Choroid plexus epithelial cell (primary cell): ENCODE measurements at regions not wholly inside any gene's neighbourhood (a gene's known extent, or its start where the extent isn't known, plus 50 kb on each side); places are given as distances from the start of the nearest gene placed in this dataset.

ENCODE experiments used
- DNase-seq: peaks from one replicate; pipeline ENCODE4 v3.0.0-alpha.2; 2010; ENCODE audit warnings: low read depth
- H3K4me3 ChIP-seq: 2 replicates; pipeline ENCODE4 v1.5.1; 2011; ENCODE audit warnings: low read depth, mild to moderate bottlenecking, control low read depth, low read length, moderate library complexity
- TF ChIP-seq, protein P1 (sequence below): conservative IDR thresholded peaks from 2 replicates; pipeline ENCODE4 v1.5.1; 2011; ENCODE audit warnings: low read depth, mild to moderate bottlenecking, control low read depth, inconsistent platforms, low read length, moderate library complexity

DNA sequence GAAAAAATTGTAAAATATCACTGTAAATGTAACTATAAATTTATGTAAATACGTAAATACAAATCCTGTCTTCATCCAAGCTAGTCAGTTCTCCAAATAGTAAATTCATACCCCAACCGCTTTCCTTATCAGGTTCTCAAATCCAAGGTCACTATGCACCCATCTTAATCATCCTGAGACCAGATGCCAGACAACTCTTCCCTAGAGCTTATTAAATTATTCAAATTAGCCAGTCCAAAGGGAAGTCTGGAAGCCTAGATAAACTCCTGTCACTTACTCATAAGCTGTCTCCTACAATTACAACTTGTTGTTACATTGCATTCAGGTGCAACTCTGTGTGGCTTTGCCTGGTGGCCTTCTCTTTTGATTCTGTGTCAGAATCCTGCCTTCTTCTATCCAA is 836.1 kb upstream of the PCDH20 start:
- no peak overlapping the region for H3K4me3 ChIP-seq
- TF ChIP-seq, protein P1, sequence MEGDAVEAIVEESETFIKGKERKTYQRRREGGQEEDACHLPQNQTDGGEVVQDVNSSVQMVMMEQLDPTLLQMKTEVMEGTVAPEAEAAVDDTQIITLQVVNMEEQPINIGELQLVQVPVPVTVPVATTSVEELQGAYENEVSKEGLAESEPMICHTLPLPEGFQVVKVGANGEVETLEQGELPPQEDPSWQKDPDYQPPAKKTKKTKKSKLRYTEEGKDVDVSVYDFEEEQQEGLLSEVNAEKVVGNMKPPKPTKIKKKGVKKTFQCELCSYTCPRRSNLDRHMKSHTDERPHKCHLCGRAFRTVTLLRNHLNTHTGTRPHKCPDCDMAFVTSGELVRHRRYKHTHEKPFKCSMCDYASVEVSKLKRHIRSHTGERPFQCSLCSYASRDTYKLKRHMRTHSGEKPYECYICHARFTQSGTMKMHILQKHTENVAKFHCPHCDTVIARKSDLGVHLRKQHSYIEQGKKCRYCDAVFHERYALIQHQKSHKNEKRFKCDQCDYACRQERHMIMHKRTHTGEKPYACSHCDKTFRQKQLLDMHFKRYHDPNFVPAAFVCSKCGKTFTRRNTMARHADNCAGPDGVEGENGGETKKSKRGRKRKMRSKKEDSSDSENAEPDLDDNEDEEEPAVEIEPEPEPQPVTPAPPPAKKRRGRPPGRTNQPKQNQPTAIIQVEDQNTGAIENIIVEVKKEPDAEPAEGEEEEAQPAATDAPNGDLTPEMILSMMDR = no peak
- DNase-seq = no peak

GRCh38 chr13:62250501-62251201 is 835.0 kb upstream of the PCDH20 start:
- DNase-seq = peak; percentile 36
- H3K4me3 ChIP-seq = no peak overlapping the region
- TF ChIP-seq, protein P1 = no peak

DNA sequence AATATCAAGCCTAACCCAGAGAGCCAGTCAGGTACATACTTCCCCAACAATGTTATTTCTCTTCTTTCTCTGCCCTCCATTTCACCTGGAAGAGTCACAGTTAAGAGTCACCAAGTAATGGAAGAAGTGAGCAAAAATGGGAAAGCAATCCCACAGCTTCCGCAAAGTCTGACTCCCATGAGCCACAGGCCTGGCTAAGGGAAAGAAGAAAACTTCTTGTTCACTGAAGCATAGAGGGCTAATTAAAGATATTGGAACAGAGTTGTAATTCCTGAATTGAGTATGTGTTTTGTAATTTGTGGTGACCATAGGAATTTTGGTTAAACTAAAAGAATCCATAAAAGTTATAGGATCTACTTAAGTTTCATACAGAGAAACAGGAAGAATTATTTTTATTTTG is 830.9 kb upstream of the PCDH20 start:
- DNase-seq = no peak
- TF ChIP-seq, protein P1 = no peak
- H3K4me3 ChIP-seq = no peak overlapping the region

- no peak overlapping the region for H3K4me3 ChIP-seq
- TF ChIP-seq, protein P1 = no peak
- no peak for DNase-seq
These were observed 827.5 kb upstream of the PCDH20 start for GRCh38 chr13:62243106-62243505.

- TF ChIP-seq, protein P1 = no peak
- H3K4me3 ChIP-seq = no peak overlapping the region
- DNase-seq = no peak
These were observed 819.3 kb upstream of the PCDH20 start for GRCh38 chr13:62234780-62235440.

GRCh38 chr13:62210951-62211350 is 795.3 kb upstream of the PCDH20 start:
- TF ChIP-seq, protein P1 = no peak
- DNase-seq = no peak
- H3K4me3 ChIP-seq = no peak overlapping the region

DNA sequence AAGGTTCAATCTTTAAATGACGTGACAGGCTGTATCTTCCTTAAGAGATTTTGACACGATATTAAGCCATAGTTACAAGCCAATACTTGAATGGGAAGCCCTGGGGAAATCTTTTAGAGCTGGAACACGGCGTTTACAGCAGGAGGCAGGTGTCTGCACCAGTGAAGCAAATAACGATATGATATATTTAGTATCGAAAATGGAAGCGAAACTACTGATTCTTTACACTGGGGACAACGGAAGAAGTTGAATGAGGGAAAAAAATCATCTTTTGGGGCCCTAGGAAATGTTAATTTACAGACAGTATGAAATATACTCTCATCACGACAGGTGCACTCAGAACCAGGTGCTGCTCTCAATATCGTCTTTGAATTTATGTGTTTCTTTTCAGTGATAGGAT is 793.9 kb upstream of the PCDH20 start:
- TF ChIP-seq, protein P1 = no peak
- no peak for DNase-seq
- no peak overlapping the region for H3K4me3 ChIP-seq
